ENCODE measurements at regions not wholly inside any gene's neighbourhood (a gene's known extent, or its start where the extent isn't known, plus 50 kb on each side); places are given as distances from the start of the nearest gene placed in this dataset.

DNA sequence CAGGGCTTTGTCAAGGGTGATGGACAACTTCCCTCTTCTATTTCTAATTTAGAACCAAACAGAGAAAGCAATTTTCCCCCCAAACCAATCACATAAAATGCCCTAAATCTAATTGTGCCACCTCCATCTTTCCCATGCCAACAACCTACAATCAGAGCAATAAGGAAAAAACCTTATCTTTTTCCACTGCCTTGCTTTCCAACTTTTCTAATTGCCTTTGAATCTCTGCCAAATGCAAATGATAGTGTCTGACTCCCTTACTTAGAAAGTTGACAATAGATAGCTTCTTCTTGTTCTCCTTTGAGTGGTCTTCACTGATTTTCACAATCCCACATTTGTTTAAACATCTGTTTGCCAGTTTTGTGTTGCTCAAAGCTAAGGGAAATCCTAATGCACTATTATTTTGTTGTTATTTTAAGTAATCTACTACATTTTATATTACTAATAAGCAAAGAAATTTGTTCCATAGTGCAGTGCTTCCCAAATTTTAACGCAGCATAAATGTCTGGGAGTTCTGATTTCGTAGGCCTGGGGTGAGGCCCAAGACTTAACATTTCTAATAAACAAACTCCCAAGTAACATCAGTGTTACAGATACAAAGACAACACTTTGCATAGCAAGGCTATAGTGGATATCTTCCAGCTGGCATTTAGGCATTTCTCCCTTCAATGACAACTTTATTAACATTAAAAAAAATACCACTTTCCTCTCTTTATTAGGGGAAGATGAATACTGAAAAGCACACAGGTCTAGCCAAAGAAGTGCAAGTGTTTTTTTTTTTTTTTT is 696.3 kb upstream of the USP15 start:
- TF ChIP-seq JUND (IDR thresholded peaks at IDR 0.05), result no peak
- TF ChIP-seq SP1 (IDR thresholded peaks at IDR 0.05), result no peak
- no peak for TF ChIP-seq MAX (IDR thresholded peaks at IDR 0.05)
- TF ChIP-seq, protein P1, sequence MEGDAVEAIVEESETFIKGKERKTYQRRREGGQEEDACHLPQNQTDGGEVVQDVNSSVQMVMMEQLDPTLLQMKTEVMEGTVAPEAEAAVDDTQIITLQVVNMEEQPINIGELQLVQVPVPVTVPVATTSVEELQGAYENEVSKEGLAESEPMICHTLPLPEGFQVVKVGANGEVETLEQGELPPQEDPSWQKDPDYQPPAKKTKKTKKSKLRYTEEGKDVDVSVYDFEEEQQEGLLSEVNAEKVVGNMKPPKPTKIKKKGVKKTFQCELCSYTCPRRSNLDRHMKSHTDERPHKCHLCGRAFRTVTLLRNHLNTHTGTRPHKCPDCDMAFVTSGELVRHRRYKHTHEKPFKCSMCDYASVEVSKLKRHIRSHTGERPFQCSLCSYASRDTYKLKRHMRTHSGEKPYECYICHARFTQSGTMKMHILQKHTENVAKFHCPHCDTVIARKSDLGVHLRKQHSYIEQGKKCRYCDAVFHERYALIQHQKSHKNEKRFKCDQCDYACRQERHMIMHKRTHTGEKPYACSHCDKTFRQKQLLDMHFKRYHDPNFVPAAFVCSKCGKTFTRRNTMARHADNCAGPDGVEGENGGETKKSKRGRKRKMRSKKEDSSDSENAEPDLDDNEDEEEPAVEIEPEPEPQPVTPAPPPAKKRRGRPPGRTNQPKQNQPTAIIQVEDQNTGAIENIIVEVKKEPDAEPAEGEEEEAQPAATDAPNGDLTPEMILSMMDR (IDR thresholded peaks at IDR 0.05; ENCODE audit: low read depth, low read length, missing input control), result no peak
- no peak for TF ChIP-seq RAD21 (IDR thresholded peaks at IDR 0.05)
- no peak for TF ChIP-seq YY1 (IDR thresholded peaks at IDR 0.05)
- TF ChIP-seq HNF4G (IDR thresholded peaks at IDR 0.05), result no peak
- TF ChIP-seq FOXA1 (IDR thresholded peaks at IDR 0.05), result no peak
- no peak for TF ChIP-seq TAF1 (conservative IDR thresholded peaks at IDR 0.05)
- no peak for TF ChIP-seq EGR1 (IDR thresholded peaks at IDR 0.05; ENCODE audit: low read depth in 2 of 2)
- TF ChIP-seq GABPA (IDR thresholded peaks at IDR 0.05 in 1 of 2, conservative IDR thresholded peaks at IDR 0.05 in 1 of 2), result no peak
